ENCODE measurements at regions not wholly inside any gene's neighbourhood (a gene's known extent, or its start where the extent isn't known, plus 50 kb on each side); places are given as distances from the start of the nearest gene placed in this dataset.
"Not testable (repeated sequence)": the region's sequence is repeated elsewhere in the genome, so short reads cannot be mapped to it uniquely, and the experiment has no call there.

DNA sequence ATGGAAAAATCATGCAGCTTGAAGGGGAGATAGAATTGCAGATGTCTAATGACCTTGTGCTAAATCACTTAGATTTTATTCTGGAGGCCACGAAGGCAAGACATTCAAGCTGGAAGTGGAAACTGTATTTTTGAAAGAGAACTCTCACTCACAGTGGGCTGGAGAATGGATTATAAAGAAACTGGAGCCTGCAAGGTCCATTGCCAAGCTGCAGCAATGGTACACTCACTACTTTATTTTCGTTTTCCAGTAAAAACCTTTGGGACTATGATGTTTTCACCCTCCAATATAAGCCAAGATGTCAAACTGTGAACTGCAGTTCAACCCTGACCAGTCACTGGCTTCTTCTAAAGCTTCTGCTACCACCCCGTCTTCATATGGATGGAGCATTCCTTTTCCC is 62.0 kb downstream of the SKIDA1 start:
- DNase-seq (ENCODE audit: low read depth), result no peak

DNA sequence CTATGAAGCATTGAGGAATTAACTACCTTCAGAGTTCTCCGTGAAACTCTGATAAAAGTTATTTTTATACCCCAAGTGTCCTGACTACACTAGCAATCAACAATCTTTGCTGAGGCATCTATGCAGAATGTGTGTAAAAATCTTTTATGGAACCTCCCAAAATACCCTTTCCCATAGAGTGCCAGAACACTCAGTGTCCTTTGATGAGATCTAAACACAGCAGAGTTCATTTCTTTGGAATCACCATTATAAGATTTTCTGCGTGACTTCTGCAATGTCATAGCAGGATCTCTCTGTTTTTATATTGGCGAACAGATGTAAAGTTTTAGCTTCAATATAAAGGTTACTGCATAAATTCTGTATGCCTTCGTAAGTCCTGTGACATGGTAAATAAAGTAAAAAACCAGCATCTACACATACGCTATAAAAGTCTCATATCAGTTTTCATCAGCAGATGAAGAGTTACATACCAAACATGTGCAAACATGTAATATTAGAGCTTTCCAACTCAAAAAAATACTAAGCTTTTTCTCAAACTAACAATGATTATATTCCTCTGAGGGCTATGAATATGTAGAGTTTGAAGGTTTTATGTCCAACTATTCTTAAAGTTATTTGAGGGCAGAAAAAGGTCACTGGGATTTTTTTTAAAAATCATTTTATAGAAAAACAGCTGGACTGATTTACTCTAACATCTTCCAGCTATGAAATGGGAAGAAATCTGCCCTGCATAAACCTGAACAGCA is 67.2 kb downstream of the SKIDA1 start:
- no peak for DNase-seq (ENCODE audit: low read depth)

DNA sequence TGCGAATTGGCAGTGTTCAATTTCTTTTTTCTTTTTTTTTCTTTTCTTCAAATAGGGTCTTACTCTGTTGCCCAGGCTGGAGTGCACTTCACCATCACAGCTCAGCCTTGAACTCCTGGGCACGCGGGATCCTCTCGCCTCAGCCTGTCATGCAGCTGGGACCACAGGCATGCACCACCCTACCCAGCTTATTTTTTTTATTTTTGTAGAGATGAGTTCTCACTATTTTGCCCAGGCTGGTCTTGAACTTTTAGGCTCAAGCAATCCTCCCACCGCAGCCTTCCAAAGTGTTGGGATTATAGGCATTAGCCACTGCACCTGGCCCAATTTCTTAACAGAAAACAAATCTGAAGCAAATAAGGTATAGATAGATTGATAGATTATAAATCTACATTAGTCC is 69.3 kb downstream of the SKIDA1 start:
- no peak for DNase-seq (ENCODE audit: low read depth)

DNA sequence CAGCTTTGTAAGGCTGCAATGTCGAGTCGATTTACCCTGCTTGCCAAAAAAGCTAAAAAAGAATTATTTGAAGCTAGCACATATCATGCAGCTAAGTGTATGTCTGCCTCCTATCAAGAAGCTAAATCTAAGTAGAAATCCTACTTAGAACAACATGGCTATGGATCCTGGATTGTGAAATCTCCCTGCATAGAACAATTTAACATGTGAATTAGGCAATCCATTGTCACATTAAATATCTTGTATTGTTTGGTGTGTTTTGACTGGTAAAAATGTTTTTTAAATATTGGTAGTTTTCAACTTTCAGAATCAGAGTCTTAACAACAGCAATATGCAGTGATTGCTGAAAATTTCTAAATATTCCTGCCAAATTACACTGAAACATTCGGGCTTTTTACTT is 73.3 kb downstream of the SKIDA1 start:
- DNase-seq (ENCODE audit: low read depth), result no peak

DNA sequence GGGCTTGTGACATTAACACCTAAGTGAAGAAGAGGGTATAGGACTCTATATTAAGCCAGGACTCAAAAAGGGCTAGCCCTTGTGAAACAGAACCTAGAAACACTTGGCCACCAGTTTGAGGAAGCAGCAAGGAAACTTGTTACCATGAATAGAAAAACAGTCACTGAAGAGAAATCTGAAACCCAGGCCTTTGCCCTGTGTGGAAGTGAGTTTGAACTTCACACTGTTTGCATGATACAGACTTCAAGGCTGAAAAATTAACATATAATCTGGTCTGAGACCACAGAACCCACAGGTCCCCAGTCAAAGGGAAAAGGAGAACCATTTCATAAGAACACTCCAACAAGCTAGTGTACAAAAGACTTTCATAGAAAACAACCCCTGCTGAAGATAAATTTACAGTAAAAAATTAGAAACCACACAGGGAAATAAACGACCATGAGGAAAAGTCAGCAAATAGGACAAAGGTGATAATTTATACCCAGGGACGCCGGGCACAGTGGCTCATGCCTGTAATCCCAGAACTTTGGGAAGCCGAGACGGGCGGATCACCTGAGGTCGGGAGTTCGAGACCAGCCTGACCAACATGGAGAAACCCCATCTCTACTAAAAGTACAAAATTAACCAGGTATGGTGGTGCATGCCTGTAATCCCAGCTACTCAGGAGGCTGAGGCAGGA is 76.1 kb downstream of the SKIDA1 start:
- DNase-seq (ENCODE audit: low read depth), result no peak

DNA sequence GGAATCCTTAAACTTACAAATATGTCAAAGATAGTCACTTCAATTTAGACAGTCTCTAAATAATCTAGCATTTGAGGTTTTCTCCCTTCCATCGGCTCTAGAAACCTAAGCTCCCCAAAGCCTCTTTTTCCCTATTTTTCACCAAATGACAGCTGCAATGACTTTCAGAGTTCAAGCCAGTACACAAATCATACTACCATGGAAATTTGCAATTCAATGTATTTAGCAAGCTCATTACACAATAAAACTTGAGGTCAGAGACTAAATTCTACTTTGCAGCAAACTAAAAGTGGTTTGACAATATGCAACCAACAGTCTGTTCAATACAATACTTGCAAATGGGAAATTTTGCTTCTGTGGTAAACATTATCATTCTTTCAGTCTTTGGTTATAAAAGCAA is 80.3 kb downstream of the SKIDA1 start:
- no peak for DNase-seq (ENCODE audit: low read depth)

DNA sequence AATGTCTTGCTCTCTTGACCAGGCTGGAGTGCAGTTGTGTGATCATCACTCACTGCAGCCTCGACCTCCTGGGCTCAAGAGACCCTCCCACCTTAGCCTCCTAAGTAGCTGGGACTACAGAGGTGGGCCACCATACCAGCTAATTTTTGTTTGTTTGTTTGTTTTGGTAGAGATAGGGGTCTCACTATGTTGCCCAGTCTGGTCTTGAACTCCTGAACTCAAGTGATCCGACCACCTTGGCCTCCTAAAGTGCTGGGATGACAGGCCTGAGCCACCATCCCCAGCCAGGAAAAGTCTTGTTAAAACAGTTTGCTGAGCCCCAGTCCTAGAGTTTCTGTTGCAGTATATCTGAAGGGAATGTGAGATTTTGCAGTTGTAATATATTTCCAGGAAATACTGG is 83.9 kb downstream of the SKIDA1 start:
- DNase-seq (ENCODE audit: low read depth), result no peak

DNA sequence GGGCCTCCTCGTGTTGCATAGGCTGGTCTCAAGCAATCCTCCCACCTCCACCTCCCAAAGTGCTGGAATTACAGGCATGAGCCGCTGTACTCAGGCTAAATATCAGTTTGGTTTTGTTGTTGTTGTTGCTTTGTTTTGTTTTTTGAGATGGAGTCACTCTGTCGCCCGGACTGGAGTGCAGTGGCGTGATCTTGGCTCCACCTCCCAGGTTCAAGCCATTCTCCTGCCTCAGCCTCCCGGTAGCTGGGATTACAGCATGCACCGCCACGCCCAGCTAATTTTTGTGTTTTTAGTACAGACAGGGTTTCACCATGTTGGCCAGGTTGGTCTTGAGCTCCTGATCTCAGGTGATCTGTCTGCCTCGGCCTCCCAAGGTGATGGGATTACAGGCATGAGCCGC is 86.6 kb downstream of the SKIDA1 start:
- DNase-seq (ENCODE audit: low read depth), result not testable (repeated sequence)

DNA sequence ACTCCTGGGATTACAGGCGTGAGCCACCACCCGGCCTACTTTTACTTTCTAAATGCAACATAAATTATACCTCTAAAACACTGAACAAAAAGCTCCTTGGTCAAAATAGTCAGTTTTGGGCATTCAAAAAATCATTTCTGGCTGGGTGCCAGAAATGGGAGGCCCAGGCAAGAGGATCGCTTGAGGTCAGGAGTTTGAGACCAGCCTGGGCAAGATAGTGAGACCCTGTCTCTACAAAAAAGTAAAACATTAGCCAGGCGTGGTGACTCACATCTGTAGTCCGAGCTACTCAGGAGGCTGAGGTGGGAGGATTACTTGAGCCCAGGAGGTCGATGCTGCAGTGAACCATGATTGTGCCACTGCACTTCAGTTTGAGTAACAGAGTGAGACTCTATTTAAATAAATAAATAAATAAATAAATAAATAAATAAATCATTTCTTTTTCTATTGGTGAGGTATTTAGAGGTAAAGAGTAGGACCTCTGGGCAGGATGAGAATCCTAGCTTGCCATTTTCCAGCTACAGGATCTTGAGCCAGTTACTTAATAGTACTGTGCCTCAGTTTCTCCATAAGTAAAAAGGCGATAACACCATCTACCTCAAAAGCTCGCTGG is 87.6 kb downstream of the SKIDA1 start:
- no peak for DNase-seq (ENCODE audit: low read depth)

DNA sequence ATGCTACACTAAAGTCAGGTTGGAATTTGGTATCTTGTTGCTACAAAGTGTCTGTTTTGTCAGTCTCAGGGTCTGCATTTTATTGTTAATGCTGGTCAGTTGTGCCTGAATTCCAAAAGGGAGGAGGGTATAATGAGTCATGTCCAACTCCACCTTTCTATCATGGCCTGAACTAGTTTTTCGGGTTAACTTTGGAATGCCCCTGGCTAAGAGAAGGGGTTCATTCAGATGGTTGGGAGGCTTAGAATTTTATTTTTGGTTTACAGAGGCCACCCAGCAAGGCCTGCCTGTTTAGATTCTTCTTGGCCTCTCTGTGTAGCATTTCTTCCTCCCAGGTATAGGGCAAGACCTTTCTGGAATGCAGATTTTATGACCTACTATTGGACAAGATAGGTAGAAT is 93.2 kb downstream of the SKIDA1 start:
- no peak for DNase-seq (ENCODE audit: low read depth)

DNA sequence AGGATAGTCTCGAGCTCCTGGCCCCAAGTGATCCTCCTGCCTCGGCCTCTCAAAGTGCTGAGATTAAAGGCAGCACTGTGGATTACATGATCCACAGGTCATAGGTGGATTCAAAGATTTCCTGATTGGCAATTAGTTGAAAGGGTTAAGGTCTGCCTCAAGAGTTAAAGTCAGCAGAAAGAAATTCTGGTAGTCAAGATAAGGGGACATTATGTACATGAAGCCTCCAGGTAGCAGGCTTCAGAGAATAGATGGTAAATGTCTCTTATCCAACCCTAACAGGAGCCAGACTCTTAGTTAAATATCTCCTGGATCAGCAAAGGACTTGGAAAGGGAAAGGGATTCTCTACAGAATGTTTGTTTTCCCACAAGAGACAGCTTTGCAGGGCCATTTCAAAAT is 93.7 kb downstream of the SKIDA1 start:
- no peak for DNase-seq (ENCODE audit: low read depth)

DNA sequence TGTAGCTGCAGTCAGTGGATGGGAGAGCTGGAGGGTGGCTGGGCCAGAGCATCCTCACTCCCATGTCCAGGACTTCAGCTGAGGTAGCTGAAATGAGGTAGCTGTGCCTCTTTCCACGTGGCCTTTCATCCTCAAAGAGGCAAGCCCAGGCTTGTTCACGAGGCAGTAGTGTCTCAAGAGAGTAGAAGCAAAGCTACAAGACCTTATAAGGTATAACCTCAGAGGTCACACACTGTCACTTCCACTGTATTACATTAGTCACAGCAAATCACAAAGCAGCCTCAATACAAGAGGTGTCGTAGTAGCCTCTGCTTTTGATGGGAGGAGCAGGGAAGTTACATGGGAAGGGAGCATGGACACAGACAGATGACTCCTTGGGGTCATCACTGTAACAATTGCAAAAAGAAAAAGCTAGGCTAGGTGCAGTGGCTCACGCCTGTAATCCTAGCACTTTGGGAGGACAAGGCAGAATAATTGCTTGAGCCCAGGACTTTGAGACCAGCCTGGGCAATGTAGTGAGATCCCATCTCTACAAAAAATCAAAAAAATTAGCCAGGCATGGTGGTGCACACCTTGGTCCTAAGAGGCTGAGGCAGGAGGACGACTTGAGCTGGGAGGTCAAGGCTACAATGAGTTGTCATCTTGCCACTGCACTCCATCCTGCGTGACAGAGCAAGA is 97.5 kb downstream of the SKIDA1 start:
- DNase-seq (ENCODE audit: low read depth), result no peak

DNA sequence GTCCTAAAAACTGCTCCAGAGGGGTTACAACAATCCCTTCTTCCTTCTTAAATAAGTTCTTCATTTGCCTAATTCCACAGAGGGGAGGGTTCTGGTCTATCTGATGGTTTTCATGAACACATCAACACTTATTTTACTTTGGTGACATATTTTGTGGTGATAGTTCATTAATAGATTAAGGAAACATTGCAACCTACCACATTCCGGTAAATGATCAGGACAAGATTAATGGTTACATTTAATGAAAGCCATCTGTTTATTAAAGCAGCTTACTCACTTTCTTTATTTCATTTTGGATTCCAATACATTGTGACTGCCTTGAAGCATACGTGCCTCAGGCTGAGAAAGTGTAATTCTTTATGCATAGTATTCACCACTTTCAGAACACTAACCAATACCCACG is 101.0 kb downstream of the SKIDA1 start:
- DNase-seq (ENCODE audit: low read depth), result no peak

DNA sequence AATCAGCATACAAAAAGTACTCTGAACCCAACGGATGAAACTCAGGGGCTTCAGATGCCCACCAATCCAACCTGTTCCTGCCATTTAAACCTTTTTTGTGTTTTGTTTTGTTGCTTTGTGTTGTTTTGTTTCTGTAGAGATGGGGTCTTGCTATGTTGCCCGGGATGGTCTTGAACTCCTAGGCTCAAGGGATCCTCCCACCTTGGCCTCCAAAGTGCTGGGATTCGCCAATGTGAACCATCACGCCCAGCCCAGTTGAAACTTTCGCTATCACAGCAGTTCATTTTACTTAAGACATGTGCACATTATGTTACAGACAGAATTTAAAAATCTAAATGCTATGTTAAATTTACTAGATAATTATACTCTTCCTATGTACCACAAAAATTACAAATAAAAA is 101.6 kb downstream of the SKIDA1 start:
- no peak for DNase-seq (ENCODE audit: low read depth)

DNA sequence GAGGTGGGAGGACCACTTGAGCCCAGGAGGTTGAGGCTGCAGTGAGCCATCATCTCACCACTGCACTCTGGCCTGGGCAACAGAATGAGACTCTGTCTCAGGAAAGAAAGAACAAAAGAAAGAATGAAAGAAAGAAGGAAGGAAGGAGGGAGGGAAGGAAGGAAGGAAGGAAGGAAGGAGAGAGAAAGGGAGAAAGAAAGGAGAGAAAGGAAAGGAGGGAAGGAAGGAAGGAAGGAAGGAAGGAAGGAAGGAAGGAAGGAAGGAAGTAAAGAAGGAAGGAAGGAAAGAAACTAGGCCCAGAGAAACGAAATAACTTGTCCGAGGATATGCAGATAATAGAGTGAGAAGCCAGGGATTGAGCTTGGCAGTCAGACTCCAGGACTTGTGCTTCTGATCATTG is 102.1 kb downstream of the SKIDA1 start:
- no peak for DNase-seq (ENCODE audit: low read depth)

DNA sequence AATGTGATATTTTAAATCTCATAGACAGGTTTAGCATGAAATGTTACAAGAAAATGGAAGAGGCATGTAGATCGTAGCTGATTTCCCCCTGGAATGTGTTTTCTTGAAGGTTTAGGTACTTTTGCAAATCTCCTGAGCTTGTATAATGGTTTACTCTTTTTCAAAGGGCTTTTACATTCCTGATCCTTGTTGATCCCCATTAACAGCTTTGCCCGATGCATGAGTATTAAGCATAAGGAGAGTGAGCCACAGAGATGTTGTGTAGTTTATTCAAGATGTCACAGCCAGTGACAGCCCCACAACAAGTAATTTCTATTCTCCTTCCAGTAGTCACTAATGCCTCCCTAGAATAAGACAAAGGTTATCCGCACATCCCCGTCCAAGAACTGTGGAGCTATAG is 103.7 kb downstream of the SKIDA1 start:
- DNase-seq (ENCODE audit: low read depth), result no peak

DNA sequence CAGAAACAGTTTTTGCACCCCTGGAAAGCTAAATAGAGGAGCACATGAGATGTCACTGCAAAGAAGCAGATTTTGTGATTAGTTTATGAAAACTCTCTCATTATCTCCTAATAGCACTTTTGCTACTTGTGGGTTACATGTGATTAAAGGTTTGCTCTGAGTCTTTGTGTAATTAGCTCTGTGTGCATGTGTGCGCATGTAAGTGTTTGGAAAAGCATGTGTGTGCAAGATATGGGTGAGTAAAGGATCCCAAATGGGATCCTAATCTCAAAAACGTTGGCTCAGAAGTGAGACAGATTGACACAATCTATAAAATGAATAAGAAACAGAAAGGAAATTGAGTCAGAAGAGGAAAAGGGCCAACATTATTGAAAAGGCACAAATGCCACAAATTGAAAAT is 104.5 kb downstream of the SKIDA1 start:
- no peak for DNase-seq (ENCODE audit: low read depth)

DNA sequence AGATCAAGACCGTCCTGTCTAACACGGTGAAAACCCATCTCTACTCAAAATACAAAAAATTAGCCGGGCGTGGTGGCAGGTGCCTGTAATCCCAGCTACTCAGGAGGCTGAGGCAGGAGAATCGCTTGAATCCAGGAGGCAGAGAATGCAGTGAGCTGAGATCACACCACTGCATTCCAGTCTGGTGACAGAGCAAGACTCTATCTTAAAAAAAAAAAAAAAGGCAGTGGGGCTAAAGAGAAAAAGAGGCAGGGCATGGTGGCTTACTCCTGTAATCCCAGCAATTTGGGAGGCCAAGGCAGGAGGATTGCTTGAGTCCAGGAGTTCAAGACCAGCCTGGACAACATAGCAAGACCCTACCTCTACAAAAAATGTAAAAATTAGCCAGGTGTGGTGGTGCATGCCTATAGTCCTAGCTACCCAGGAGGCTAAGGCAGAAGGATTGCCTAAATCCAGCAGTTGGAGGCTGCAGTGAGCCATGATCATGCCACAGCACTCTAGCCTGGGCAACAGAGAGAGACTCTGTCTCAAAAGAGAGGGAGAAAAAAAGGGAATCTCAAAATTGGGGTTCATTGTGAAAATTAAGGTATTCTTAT is 106.4 kb downstream of the SKIDA1 start:
- not testable (repeated sequence) for DNase-seq (ENCODE audit: low read depth)

DNA sequence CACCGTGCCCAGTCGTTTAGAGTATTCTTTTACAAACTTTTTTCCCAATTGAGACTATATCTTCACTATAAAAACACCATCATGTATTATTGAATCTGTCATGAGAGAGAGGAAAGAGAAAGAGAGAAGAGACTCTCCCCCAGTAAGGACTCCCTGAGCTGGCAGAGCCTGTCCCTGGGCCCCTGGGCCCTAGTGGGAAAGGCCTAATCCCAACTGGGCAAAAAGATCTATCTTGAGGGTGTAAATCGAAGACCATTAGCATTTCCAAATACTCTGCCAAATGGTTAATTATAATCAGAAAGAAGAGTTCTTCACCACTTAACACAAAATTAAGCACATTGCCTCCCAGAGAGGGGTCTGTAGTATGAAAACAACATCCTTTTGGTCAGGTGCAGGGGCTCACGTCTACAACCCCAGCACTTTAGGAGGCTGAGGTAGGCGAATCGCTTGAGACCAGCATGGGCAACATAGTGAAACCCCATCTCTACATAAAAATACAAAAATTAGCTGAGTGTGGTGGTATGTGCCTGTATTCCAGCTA is 108.2 kb downstream of the SKIDA1 start:
- no peak for DNase-seq (ENCODE audit: low read depth)

DNA sequence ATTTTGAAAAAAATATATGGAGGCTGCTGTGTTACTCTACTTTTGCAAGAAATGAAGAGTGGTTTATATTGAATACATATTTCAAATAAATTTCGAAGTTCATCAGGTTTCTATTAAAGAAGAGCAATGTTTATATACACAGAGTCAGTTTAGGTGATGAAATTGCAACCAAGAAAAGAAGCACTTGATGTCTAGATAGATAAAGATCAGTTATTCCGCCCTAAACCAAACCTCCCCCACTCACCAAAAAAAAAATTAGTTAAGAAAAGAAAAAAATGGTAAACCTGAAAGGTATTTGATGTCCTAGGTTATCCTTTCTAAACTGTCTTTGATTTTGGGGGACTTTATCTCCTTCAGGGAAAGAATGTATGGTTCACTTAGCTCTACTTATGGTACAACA is 111.8 kb downstream of the SKIDA1 start:
- no peak for DNase-seq (ENCODE audit: low read depth)

DNA sequence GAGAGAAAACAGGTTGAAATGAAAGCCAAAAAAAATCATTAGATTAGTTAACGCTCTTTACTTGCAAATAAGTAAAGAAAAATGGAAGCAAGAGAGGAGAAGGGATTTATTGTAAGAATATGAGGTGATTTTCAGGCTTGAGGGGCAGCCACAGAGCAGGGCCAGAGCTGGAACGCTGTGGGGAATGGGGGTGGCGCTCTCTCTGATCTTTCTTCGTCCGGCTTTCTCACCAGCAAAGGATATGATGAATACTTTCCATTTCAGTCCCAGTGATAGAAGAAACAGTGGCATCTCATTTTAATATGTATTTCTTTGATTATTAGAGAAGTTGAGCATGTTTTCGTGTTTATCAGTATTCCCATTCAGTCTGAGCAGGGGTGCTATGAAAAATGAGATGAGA is 112.2 kb downstream of the SKIDA1 start:
- DNase-seq (ENCODE audit: low read depth), result no peak

DNA sequence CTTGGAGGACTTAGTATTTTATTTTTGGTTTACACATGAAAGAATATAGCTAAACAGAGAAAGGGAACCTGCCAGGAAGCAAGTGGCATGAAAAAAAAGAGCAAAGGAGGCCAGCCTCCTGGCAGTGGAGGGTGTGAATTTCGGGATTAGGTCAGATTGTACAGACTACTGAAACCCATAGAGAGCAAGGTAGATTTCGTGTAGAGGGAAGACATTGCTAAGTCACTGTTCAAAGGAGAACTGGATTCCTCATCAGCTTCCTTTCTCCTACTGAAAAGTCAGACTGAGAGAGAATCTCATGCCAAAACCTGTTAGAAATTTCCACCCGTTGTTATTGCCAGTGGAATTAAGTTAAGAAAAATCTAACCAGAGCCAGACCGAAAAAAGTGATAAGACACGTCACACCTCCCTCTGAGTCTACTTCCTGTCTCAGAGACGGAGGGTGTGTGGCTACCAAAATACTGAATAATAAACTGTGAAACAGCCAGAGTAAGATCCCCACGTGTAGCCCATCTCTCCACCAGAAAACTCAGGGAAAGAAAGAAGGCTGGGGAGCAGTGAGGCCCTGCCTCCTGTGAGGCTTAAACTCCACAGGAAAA is 118.8 kb downstream of the SKIDA1 start:
- no peak for DNase-seq (ENCODE audit: low read depth)

Measured in stimulated activated CD8-positive, alpha-beta memory T cell treated with anti-CD3 and anti-CD28 coated beads, Interleukin-15, amount 100 ng/mL, for 24 hours (primary cell).